ENCODE measurements at regions not wholly inside any gene's neighbourhood (a gene's known extent, or its start where the extent isn't known, plus 50 kb on each side); places are given as distances from the start of the nearest gene placed in this dataset.

GRCh38 chr12:30440826-30441602 is 254.7 kb downstream of the IPO8 start:
- Histone ChIP-seq H3K9ac (ENCODE audit: low read depth in 1 of 3, low read length in 3 of 3) (no peak overlapping the region), H3K36me3 (ENCODE audit: control insufficient read depth in 3 of 3, insufficient read depth in 3 of 3, low read length in 3 of 3) (no peaks in the 10 kb centered on the region), H3K4me1 (ENCODE audit: control insufficient read depth in 3 of 3, insufficient read depth in 3 of 3, low read length in 3 of 3) (no peaks in the 10 kb centered on the region), H3K27ac (ENCODE audit: low read depth, low read length) (no peak overlapping the region), H3K9me3 (ENCODE audit: control insufficient read depth in 3 of 3, low read length in 3 of 3) (no peaks in the 10 kb centered on the region), H3K4me3 (ENCODE audit: low read length in 3 of 3) (no peak overlapping the region), H3K27me3 (ENCODE audit: control insufficient read depth in 3 of 3, insufficient read depth in 3 of 3, low read length in 3 of 3) (no peaks in the 10 kb centered on the region)

- H3K9me3 ChIP-seq (ENCODE audit: control insufficient read depth in 3 of 3, low read length in 3 of 3): no peaks in the 10 kb centered on the region
- H3K4me3 ChIP-seq (ENCODE audit: low read length in 3 of 3): no peak overlapping the region
- H3K9ac ChIP-seq (ENCODE audit: low read depth in 1 of 3, low read length in 3 of 3): no peak overlapping the region
- no peak overlapping the region for H3K27ac ChIP-seq (ENCODE audit: low read depth, low read length)
- no peaks in the 10 kb centered on the region for H3K36me3 ChIP-seq (ENCODE audit: control insufficient read depth in 3 of 3, insufficient read depth in 3 of 3, low read length in 3 of 3)
- H3K27me3 ChIP-seq (ENCODE audit: control insufficient read depth in 3 of 3, insufficient read depth in 3 of 3, low read length in 3 of 3): no peaks in the 10 kb centered on the region
- H3K4me1 ChIP-seq (ENCODE audit: control insufficient read depth in 3 of 3, insufficient read depth in 3 of 3, low read length in 3 of 3): no peaks in the 10 kb centered on the region
These were observed 256.5 kb downstream of the IPO8 start for GRCh38 chr12:30439201-30439600.

DNA sequence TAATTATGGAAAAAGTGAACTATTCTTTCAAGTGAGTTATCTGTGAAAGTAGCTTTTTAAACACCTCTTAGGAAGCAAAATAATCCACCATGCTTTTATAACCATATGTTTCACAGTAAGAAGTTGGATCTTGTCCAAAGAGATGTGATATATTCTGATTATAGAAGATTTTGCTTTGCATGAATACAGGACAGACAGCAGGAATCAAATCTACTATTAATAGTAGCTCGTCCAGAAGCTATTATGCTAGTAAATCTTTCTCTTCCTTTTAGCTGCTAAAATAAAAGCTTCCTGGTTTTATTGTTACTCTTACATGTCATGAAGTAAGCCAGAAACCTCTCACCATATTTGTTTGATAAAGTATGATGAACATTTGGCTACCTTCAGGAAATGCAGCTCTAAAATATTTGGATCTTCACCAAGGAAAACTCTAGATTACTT is 257.0 kb downstream of the IPO8 start:
- Histone ChIP-seq H3K27me3 (ENCODE audit: control insufficient read depth in 3 of 3, insufficient read depth in 3 of 3, low read length in 3 of 3) (no peaks in the 10 kb centered on the region), H3K27ac (ENCODE audit: low read depth, low read length) (no peak overlapping the region), H3K9me3 (ENCODE audit: control insufficient read depth in 3 of 3, low read length in 3 of 3) (no peaks in the 10 kb centered on the region), H3K36me3 (ENCODE audit: control insufficient read depth in 3 of 3, insufficient read depth in 3 of 3, low read length in 3 of 3) (no peaks in the 10 kb centered on the region), H3K4me1 (ENCODE audit: control insufficient read depth in 3 of 3, insufficient read depth in 3 of 3, low read length in 3 of 3) (no peaks in the 10 kb centered on the region), H3K9ac (ENCODE audit: low read depth in 1 of 3, low read length in 3 of 3) (no peak overlapping the region), H3K4me3 (ENCODE audit: low read length in 3 of 3) (no peak overlapping the region)

DNA sequence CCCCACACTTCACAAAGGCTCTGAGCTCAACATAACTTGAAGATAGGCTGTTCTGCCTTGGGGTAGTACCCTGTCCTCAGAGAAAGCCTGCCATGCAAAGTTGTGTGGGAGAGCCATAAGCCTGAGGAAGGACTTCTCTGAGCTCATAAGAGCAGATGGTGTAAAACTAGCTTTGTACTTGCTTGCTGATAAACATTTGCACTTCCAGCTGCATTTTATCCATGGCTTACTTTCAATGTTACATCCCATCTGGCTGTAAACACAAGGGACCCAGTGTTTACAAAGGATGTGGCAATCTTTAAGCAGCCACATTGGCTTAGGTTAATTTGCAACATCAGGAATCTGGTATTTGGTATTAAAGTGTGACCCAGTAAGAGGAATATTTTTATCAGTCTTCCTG is 258.1 kb downstream of the IPO8 start:
- Histone ChIP-seq H3K9ac (ENCODE audit: low read depth in 1 of 3, low read length in 3 of 3) (no peak overlapping the region), H3K27ac (ENCODE audit: low read depth, low read length) (no peak overlapping the region), H3K4me1 (ENCODE audit: control insufficient read depth in 3 of 3, insufficient read depth in 3 of 3, low read length in 3 of 3) (no peaks in the 10 kb centered on the region), H3K36me3 (ENCODE audit: control insufficient read depth in 3 of 3, insufficient read depth in 3 of 3, low read length in 3 of 3) (no peaks in the 10 kb centered on the region), H3K4me3 (ENCODE audit: low read length in 3 of 3) (no peak overlapping the region), H3K27me3 (ENCODE audit: control insufficient read depth in 3 of 3, insufficient read depth in 3 of 3, low read length in 3 of 3) (no peaks in the 10 kb centered on the region), H3K9me3 (ENCODE audit: control insufficient read depth in 3 of 3, low read length in 3 of 3) (no peaks in the 10 kb centered on the region)

- Histone ChIP-seq H3K36me3 (ENCODE audit: control insufficient read depth in 3 of 3, insufficient read depth in 3 of 3, low read length in 3 of 3) (no peaks in the 10 kb centered on the region), H3K27ac (ENCODE audit: low read depth, low read length) (no peak overlapping the region), H3K9ac (ENCODE audit: low read depth in 1 of 3, low read length in 3 of 3) (no peak overlapping the region), H3K9me3 (ENCODE audit: control insufficient read depth in 3 of 3, low read length in 3 of 3) (no peaks in the 10 kb centered on the region), H3K27me3 (ENCODE audit: control insufficient read depth in 3 of 3, insufficient read depth in 3 of 3, low read length in 3 of 3) (no peaks in the 10 kb centered on the region), H3K4me1 (ENCODE audit: control insufficient read depth in 3 of 3, insufficient read depth in 3 of 3, low read length in 3 of 3) (no peaks in the 10 kb centered on the region), H3K4me3 (ENCODE audit: low read length in 3 of 3) (no peak overlapping the region)
These were observed 258.6 kb downstream of the IPO8 start for GRCh38 chr12:30437044-30437443.

- Histone ChIP-seq H3K4me3 (ENCODE audit: low read length in 3 of 3) (no peak overlapping the region), H3K36me3 (ENCODE audit: control insufficient read depth in 3 of 3, insufficient read depth in 3 of 3, low read length in 3 of 3) (no peaks in the 10 kb centered on the region), H3K9ac (ENCODE audit: low read depth in 1 of 3, low read length in 3 of 3) (no peak overlapping the region), H3K27me3 (ENCODE audit: control insufficient read depth in 3 of 3, insufficient read depth in 3 of 3, low read length in 3 of 3) (no peaks in the 10 kb centered on the region), H3K9me3 (ENCODE audit: control insufficient read depth in 3 of 3, low read length in 3 of 3) (no peaks in the 10 kb centered on the region), H3K4me1 (ENCODE audit: control insufficient read depth in 3 of 3, insufficient read depth in 3 of 3, low read length in 3 of 3) (no peaks in the 10 kb centered on the region), H3K27ac (ENCODE audit: low read depth, low read length) (no peak overlapping the region)
These were observed 267.6 kb downstream of the IPO8 start for GRCh38 chr12:30428098-30428497.

DNA sequence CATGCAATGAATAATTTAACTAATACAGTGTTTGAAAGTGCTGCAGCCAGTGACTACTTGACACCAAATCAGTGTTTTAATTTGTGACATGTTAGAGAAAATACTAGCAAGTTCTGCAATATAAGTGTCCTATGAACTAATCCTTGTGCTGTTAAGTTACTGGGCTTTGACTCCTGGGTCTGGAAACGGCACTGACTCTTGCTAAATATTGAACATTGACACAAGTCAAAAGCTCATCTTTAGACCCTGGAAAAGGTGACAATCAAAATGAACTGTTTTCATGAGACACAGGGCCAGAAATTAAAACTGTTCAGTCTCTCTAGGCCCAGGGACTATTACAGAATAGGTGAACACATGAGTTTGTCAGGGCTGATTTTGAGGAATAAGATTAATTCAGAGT is 268.1 kb downstream of the IPO8 start:
- no peak overlapping the region for H3K9ac ChIP-seq (ENCODE audit: low read depth in 1 of 3, low read length in 3 of 3)
- no peak overlapping the region for H3K27ac ChIP-seq (ENCODE audit: low read depth, low read length)
- H3K9me3 ChIP-seq (ENCODE audit: control insufficient read depth in 3 of 3, low read length in 3 of 3): no peaks in the 10 kb centered on the region
- no peak overlapping the region for H3K4me3 ChIP-seq (ENCODE audit: low read length in 3 of 3)
- H3K4me1 ChIP-seq (ENCODE audit: control insufficient read depth in 3 of 3, insufficient read depth in 3 of 3, low read length in 3 of 3): no peaks in the 10 kb centered on the region
- H3K36me3 ChIP-seq (ENCODE audit: control insufficient read depth in 3 of 3, insufficient read depth in 3 of 3, low read length in 3 of 3): no peaks in the 10 kb centered on the region
- no peaks in the 10 kb centered on the region for H3K27me3 ChIP-seq (ENCODE audit: control insufficient read depth in 3 of 3, insufficient read depth in 3 of 3, low read length in 3 of 3)

GRCh38 chr12:30425445-30425844 is 270.2 kb downstream of the IPO8 start:
- H3K4me3 ChIP-seq (ENCODE audit: low read length in 3 of 3): no peak overlapping the region
- no peaks in the 10 kb centered on the region for H3K9me3 ChIP-seq (ENCODE audit: control insufficient read depth in 3 of 3, low read length in 3 of 3)
- H3K4me1 ChIP-seq (ENCODE audit: control insufficient read depth in 3 of 3, insufficient read depth in 3 of 3, low read length in 3 of 3): no peaks in the 10 kb centered on the region
- H3K9ac ChIP-seq (ENCODE audit: low read depth in 1 of 3, low read length in 3 of 3): no peak overlapping the region
- H3K36me3 ChIP-seq (ENCODE audit: control insufficient read depth in 3 of 3, insufficient read depth in 3 of 3, low read length in 3 of 3): no peaks in the 10 kb centered on the region
- no peaks in the 10 kb centered on the region for H3K27me3 ChIP-seq (ENCODE audit: control insufficient read depth in 3 of 3, insufficient read depth in 3 of 3, low read length in 3 of 3)
- no peak overlapping the region for H3K27ac ChIP-seq (ENCODE audit: low read depth, low read length)

DNA sequence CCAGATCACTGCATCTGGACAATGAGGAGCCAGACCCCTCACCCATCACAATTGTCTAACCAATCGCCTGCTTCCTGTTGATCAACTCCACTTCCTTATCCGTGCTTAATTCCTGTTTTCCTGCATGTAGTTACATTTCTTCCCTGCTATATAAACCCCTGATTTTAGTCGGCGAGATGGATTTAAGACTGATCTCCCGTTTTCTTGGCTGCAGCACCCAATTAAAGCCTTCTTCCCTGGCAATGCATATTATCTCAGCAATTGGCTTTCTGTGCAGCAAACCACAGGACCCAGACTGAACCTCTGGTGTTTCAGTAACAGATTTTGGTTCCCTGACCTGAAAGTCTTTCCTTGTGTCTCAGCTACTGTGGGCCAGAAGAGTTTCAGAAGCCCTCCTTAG is 272.3 kb downstream of the IPO8 start:
- Histone ChIP-seq H3K9ac (ENCODE audit: low read depth in 1 of 3, low read length in 3 of 3) (no peak overlapping the region), H3K4me1 (ENCODE audit: control insufficient read depth in 3 of 3, insufficient read depth in 3 of 3, low read length in 3 of 3) (no peaks in the 10 kb centered on the region), H3K27me3 (ENCODE audit: control insufficient read depth in 3 of 3, insufficient read depth in 3 of 3, low read length in 3 of 3) (no peaks in the 10 kb centered on the region), H3K9me3 (ENCODE audit: control insufficient read depth in 3 of 3, low read length in 3 of 3) (peaks cover 0 to 3% (median 0%) of the 10 kb centered on the region in 3 donors), H3K4me3 (ENCODE audit: low read length in 3 of 3) (no peak overlapping the region), H3K27ac (ENCODE audit: low read depth, low read length) (no peak overlapping the region), H3K36me3 (ENCODE audit: control insufficient read depth in 3 of 3, insufficient read depth in 3 of 3, low read length in 3 of 3) (no peaks in the 10 kb centered on the region)

GRCh38 chr12:30422844-30423243 is 272.8 kb downstream of the IPO8 start:
- Histone ChIP-seq H3K4me1 (ENCODE audit: control insufficient read depth in 3 of 3, insufficient read depth in 3 of 3, low read length in 3 of 3) (no peaks in the 10 kb centered on the region), H3K4me3 (ENCODE audit: low read length in 3 of 3) (no peak overlapping the region), H3K27ac (ENCODE audit: low read depth, low read length) (no peak overlapping the region), H3K36me3 (ENCODE audit: control insufficient read depth in 3 of 3, insufficient read depth in 3 of 3, low read length in 3 of 3) (no peaks in the 10 kb centered on the region), H3K27me3 (ENCODE audit: control insufficient read depth in 3 of 3, insufficient read depth in 3 of 3, low read length in 3 of 3) (no peaks in the 10 kb centered on the region), H3K9me3 (ENCODE audit: control insufficient read depth in 3 of 3, low read length in 3 of 3) (peaks cover 0 to 3% (median 0%) of the 10 kb centered on the region in 3 donors), H3K9ac (ENCODE audit: low read depth in 1 of 3, low read length in 3 of 3) (no peak overlapping the region)

Data from skeletal muscle tissue (tissue), 3 donors.